ENCODE measurements at regions not wholly inside any gene's neighbourhood (a gene's known extent, or its start where the extent isn't known, plus 50 kb on each side); places are given as distances from the start of the nearest gene placed in this dataset.

GRCh38 chr11:11763796-11764422 lies 77.9 kb upstream of the USP47 start:
- CTCF ChIA-PET, result interaction anchor here (0.7 kb wide), 1 partner anchor 22 kb away, joined by 3 read pairs; no protein-coding TSS in a partner anchor
- no peak for DNase-seq (ENCODE audit: low read depth, low spot score)
- H3K4me3 ChIP-seq (ENCODE audit: low read depth, low read length), result no peak overlapping the region
- POLR2A ChIA-PET, result interaction anchor here (0.7 kb wide), 1 partner anchor 276 kb away, joined by 4 read pairs; no protein-coding TSS in a partner anchor
- TF ChIP-seq CTCF (IDR thresholded peaks at IDR 0.05; ENCODE audit: insufficient read depth, low read length, missing control alignments), result no peak

DNA sequence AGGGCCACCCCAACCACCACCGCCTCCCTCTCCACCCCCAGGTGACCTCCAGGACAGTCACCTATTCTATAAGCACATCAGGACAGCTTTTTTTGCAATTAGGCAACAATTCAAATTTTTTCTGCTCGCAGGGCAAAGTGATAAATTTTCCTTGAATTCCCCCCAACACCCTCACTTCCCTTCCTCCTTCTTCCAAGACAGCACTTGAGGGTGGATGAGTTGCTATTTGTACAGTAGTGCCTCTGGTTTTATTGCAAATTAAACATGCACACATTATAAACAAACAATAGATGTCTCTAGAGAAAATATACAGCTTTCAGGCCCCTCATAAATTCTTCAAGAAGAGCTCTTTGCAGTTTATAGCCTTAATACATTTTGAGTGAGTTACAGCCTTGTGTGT lies 80.9 kb upstream of the USP47 start:
- DNase-seq (ENCODE audit: low read depth, low spot score), result no peak
- ChIA-PET CTCF (interaction anchor here (0.9 kb wide), 1 partner anchor 24 kb away, joined by 4 read pairs; no protein-coding TSS in a partner anchor), POLR2A (no interaction called here)
- no peak for TF ChIP-seq CTCF (IDR thresholded peaks at IDR 0.05; ENCODE audit: insufficient read depth, low read length, missing control alignments)
- H3K4me3 ChIP-seq (ENCODE audit: low read depth, low read length), result no peak overlapping the region

DNA sequence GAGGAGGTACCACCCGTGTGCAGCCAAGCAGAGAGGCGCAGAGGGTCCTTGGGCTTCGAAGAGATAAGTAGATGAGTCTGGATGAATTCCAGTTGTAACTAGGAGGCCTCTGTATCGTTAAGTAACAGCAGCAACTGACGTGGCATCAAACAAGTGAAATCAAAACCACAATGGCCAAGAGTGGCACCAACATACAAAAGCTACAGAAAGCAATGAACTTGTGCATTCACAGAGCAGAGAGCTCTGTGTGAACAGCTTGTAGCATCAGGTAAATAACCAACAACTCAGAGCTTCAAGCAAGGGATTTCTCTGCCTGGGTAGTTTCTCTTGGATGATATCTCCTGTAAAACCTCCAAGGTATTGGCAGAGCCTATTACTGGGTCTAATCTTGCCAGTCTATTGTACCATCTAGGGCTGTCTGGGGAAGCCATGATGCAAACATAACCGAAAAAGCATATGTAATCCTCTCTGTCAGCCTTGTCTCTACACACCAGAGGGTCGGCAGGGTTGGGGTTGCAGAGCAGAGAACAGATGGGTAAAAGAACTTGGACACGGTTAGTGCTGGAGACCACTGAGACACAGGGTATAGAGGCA lies 83.1 kb upstream of the USP47 start:
- ChIA-PET CTCF (interaction anchor here (1.2 kb wide), 1 partner anchor 9 kb away, joined by 3 read pairs; no protein-coding TSS in a partner anchor), POLR2A (no interaction called here)
- H3K4me3 ChIP-seq (ENCODE audit: low read depth, low read length), result no peak overlapping the region
- no peak for TF ChIP-seq CTCF (IDR thresholded peaks at IDR 0.05; ENCODE audit: insufficient read depth, low read length, missing control alignments)
- no peak for DNase-seq (ENCODE audit: low read depth, low spot score)

DNA sequence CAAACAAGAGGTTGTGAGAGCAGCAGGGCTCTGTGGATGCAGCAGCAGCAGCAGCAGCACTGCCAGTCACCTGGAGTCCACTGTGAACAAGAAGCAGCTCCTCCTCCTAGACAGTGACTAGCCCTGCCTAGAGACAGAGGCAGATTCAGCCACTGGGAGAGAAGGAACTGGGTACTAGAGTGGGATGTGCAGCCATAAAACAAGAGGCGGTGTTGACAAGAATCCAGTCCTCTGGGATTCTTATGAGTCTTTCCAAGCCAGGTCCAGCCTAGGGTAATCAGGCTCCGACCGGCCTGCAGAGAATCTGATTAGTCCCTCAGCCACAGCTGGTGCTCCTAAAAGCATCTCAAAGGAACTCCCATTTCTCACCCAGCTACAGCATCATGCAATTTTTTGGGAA lies 83.9 kb upstream of the USP47 start:
- ChIA-PET CTCF (interaction anchor here (1.2 kb wide), 1 partner anchor 10 kb away, joined by 3 read pairs; no protein-coding TSS in a partner anchor), POLR2A (no interaction called here)
- no peak for DNase-seq (ENCODE audit: low read depth, low spot score)
- TF ChIP-seq CTCF (IDR thresholded peaks at IDR 0.05; ENCODE audit: insufficient read depth, low read length, missing control alignments), result no peak
- no peak overlapping the region for H3K4me3 ChIP-seq (ENCODE audit: low read depth, low read length)

DNA sequence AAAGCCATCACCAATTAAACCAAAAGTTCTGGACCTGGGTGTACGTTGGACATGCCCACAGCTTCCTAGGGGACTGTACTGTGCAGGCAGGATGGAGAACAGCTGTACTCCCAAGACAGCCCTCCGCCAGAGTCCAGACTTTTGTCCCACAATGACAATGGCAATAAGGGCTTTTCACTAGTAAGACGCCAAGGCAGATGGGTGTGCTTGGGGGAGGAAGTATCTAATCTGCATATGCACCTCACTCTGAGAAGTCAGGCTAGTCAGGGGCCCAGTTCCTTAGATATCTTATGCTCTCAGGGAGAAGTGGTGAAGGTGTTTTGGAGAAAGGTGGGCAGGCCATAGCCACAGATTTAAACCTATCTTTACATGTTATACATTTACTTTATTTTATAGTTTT lies 85.1 kb upstream of the USP47 start:
- CTCF ChIA-PET, result no interaction called here
- POLR2A ChIA-PET, result no interaction called here
- TF ChIP-seq CTCF (IDR thresholded peaks at IDR 0.05; ENCODE audit: insufficient read depth, low read length, missing control alignments), result no peak
- DNase-seq (ENCODE audit: low read depth, low spot score), result no peak
- no peak overlapping the region for H3K4me3 ChIP-seq (ENCODE audit: low read depth, low read length)

GRCh38 chr11:11755871-11756270 lies 85.9 kb upstream of the USP47 start:
- ChIA-PET POLR2A (no interaction called here), CTCF (no interaction called here)
- H3K4me3 ChIP-seq (ENCODE audit: low read depth, low read length), result no peak overlapping the region
- no peak for DNase-seq (ENCODE audit: low read depth, low spot score)
- TF ChIP-seq CTCF (IDR thresholded peaks at IDR 0.05; ENCODE audit: insufficient read depth, low read length, missing control alignments), result no peak
